GM18508 (cell line): ENCODE measurements at regions not wholly inside any gene's neighbourhood (a gene's known extent, or its start where the extent isn't known, plus 50 kb on each side); places are given as distances from the start of the nearest gene placed in this dataset.

Experiments
- ATAC-seq: cut with Tn5 transposase; IDR thresholded peaks from one replicate; pipeline ENCODE4 v1.9.1; 2021; ENCODE audit warnings: moderate number of reproducible peaks; ENCODE audit not compliant: insufficient read depth, unreplicated experiment

DNA sequence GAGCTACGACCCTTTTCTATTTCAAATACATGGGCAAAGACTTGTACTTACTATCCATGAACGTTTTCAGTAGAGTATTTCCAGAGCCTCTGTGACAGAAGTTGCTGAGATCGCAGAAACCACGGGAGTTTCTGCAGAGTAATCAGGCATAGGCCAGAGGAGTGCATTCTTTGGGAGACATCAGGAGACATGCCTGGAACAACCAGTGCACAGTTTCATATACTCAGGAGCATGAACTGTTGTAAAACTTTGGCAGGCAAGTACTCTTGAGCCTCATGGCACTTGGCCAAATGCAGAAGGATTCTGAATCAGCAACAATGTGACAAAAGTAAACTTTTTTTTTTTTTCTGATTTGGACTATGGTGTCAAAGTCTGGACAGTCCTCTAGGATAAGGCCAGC, 307.1 kb downstream of the GRB14 start:
- no peak for ATAC-seq

DNA sequence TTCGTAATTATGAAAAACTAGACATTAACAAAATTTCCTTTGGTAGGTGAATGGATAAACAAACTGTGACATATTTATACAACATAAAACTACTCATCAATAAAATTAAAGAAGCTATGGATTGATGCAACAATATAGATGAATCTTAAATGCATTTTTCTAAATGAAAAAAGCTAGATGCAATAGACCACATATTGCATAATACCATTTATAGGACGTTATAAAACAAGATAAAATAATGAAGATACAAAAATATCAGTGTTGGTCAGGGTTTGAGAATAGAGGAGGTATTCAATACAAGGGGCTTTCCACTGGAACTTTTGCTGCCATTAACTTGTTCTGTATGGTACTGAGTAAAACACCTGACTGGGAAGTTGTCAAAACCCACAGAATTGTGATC, 314.4 kb downstream of the GRB14 start:
- no peak for ATAC-seq

- ATAC-seq = no peak
Measured at GRCh38 chr2:164302786-164303185, 318.5 kb downstream of the GRB14 start.

GRCh38 chr2:164288235-164288634, 333.0 kb downstream of the GRB14 start:
- ATAC-seq = no peak

DNA sequence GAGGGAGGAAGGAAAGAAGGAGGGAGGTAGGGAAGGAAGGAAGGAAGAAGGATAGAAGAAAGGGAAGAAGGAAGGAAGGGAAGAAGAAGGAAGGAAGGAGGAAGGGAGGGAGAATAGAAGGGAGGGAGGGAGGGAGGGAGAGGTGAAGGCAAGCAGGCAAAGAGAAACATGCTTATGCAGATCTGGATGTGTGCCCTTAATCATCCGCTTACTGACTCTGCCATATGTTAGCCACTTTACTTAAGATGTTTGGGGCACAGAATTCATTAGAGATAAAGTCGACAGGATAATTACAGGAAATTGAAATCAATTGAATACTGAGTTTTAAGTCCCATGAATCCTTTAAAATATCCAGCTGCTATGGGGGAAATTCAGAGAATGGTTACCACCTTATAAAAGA, 334.2 kb downstream of the GRB14 start:
- ATAC-seq = no peak

DNA sequence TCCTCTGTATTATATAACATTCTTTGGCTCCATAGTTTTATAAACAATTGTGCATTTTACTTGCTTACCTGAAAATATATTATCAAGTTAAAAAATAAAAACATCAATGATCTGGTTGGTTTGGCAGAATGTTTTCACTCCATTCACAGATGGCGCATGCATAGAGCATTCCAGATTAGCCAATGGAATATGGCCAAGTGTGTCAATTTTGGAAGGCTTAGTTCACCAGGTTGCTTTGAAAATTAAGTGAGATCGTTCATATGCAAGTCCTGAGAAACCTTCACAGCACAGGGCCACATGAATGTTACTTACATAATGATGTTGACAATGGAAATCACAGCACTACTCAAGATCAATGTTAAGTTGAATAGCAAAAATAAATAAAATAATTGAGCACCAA, 335.7 kb downstream of the GRB14 start:
- ATAC-seq = no peak

- no peak for ATAC-seq
Measured at GRCh38 chr2:164281896-164282295, 339.4 kb downstream of the GRB14 start.

- no peak for ATAC-seq
Measured at GRCh38 chr2:164275659-164276058, 345.6 kb downstream of the GRB14 start.

DNA sequence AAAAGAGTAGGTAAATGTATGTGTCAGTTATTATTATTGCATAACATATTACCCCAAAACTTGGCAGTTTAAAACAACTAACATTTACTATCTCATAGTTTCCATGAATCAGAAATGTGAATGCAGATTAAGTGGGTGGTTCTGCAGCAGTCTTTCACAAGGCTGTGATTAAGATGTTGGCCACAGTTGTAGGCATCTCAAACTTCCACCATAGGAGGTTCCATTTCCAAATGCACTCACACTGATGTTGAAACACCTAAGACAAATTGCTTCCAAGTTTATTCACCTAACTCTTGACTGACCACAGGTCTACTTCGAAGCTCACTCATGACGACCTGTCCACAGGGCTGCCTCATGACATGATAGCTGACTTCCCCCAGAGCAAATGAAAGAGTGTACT, 360.8 kb downstream of the GRB14 start:
- ATAC-seq = no peak

- ATAC-seq = no peak
Measured at GRCh38 chr2:164257742-164258141, 363.5 kb downstream of the GRB14 start.

- ATAC-seq = peak; percentile 65
Measured at GRCh38 chr2:164252568-164253287, 368.6 kb downstream of the GRB14 start.

- ATAC-seq = no peak
Measured at GRCh38 chr2:164243315-164243714, 378.0 kb downstream of the GRB14 start.

DNA sequence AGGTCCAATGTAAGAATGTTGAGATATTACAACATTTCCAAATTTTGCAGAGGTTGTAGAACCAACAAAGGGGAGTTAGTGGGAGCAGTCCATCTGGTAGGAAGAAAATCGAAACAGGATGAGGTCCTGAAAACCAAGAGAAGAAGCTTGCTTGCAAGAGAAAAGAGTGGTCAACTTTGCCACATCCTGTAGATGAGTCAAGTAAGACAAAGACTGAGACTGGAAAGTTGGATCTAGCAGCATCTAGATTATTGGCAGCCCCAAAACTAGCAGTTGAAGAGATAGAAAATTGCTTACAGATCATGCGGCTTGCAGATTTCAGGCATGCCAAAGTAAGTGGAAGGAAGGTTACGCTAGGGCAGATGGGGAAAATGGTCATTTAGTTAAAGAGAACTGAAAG, 378.9 kb downstream of the GRB14 start:
- no peak for ATAC-seq

- ATAC-seq = no peak
Measured at GRCh38 chr2:164234074-164234473, 387.2 kb downstream of the GRB14 start.

DNA sequence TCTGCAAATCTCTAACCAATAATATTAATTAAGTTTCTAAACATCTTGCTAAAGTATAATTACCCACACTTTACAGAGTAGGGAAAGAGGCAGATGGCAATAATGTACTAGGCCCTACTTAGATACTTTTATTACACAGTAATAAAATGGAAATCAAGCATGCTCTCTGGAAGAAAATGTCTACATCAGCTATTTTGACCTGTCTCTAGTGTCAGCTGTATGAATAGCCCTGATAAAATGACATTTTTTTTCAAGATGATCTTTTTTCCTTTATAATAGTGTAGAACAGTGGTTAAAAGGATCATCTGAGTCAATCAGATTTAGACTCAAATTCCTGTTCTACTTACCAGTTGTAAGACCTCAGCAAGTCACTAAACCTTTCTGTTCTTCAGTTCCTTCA, 397.3 kb downstream of the GRB14 start:
- ATAC-seq = no peak

DNA sequence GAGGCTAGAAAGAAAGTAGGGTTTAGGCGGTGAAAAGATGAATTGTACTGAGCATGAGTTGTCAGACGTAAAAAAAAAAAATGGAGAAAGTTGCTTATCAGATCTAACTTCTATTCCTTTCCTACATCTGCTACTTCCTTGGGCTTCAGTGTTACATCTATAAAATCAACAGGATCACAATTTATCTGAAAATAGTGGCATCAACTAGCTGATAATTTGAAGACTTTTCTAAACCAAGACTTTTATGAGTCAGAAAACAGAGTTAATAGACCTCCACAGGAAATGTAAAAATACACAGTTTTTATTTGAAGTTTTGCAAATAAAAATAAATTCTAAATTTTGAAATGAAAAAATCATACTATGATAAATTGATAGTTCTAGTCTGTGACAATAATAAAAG, 399.8 kb downstream of the GRB14 start:
- no peak for ATAC-seq

- no peak for ATAC-seq
Measured at GRCh38 chr2:164220265-164220664, 401.0 kb downstream of the GRB14 start.

GRCh38 chr2:164213916-164214315, 407.4 kb downstream of the GRB14 start:
- ATAC-seq = no peak

- no peak for ATAC-seq
Measured at GRCh38 chr2:164205347-164205746, 415.9 kb downstream of the GRB14 start.

GRCh38 chr2:164203131-164203530, 418.2 kb downstream of the GRB14 start:
- no peak for ATAC-seq

- ATAC-seq = no peak
Measured at GRCh38 chr2:164198256-164198655, 423.0 kb downstream of the GRB14 start.

DNA sequence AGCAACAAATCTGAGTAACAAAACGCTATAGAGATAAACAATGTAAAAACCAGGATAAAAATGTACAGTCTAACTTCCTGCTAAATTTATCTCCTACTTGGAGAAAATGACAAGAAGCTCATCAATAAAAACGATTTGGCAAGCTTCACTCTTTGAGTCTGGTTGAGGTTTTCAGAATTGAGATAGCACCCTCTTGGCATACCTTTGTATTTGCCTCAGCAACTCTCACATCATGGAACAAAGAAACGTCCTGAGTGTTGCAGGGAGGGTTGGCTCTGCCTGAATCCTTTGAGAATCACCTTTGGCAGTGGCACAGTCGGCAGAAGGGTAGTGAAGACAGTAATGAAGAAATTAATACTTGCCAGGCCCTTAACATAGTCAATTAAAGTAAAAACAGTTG, 430.6 kb downstream of the GRB14 start:
- ATAC-seq = no peak

GRCh38 chr2:164189851-164190250, 431.4 kb downstream of the GRB14 start:
- no peak for ATAC-seq
